ENCODE measurements at regions not wholly inside any gene's neighbourhood (a gene's known extent, or its start where the extent isn't known, plus 50 kb on each side); places are given as distances from the start of the nearest gene placed in this dataset.

- no peak for DNase-seq
These were observed 163.3 kb upstream of the RAD23B start for GRCh38 chr9:107119735-107120134.

- no peak for DNase-seq
These were observed 159.7 kb upstream of the RAD23B start for GRCh38 chr9:107123389-107123788.

GRCh38 chr9:107127608-107128007 lies 155.5 kb upstream of the RAD23B start:
- DNase-seq: no peak

- DNase-seq: no peak
These were observed 151.8 kb upstream of the RAD23B start for GRCh38 chr9:107131108-107131799.

GRCh38 chr9:107136296-107136695 lies 146.8 kb upstream of the RAD23B start:
- no peak for DNase-seq

GRCh38 chr9:107137495-107138202 lies 145.4 kb upstream of the RAD23B start:
- DNase-seq: peak; percentile 1

GRCh38 chr9:107138261-107138992 lies 144.7 kb upstream of the RAD23B start:
- no peak for DNase-seq

- no peak for DNase-seq
These were observed 141.1 kb upstream of the RAD23B start for GRCh38 chr9:107141967-107142366.

- no peak for DNase-seq
These were observed 140.6 kb upstream of the RAD23B start for GRCh38 chr9:107142430-107142829.

GRCh38 chr9:107142896-107143603 lies 140.0 kb upstream of the RAD23B start:
- no peak for DNase-seq

GRCh38 chr9:107144475-107144874 lies 138.6 kb upstream of the RAD23B start:
- DNase-seq: no peak

- DNase-seq: no peak
These were observed 135.9 kb upstream of the RAD23B start for GRCh38 chr9:107147134-107147533.

- DNase-seq: no peak
These were observed 134.9 kb upstream of the RAD23B start for GRCh38 chr9:107148216-107148615.

- DNase-seq: no peak
These were observed 133.3 kb upstream of the RAD23B start for GRCh38 chr9:107149756-107150155.

- no peak for DNase-seq
These were observed 129.7 kb upstream of the RAD23B start for GRCh38 chr9:107153336-107153735.

GRCh38 chr9:107154291-107154690 lies 128.8 kb upstream of the RAD23B start:
- DNase-seq: no peak

- DNase-seq: no peak
These were observed 128.3 kb upstream of the RAD23B start for GRCh38 chr9:107154766-107155165.

GRCh38 chr9:107155244-107155817 lies 127.7 kb upstream of the RAD23B start:
- no peak for DNase-seq

GRCh38 chr9:107158321-107158720 lies 124.8 kb upstream of the RAD23B start:
- DNase-seq: peak; percentile 36

- DNase-seq: peak; percentile 15
These were observed 121.7 kb upstream of the RAD23B start for GRCh38 chr9:107161338-107161737.

- DNase-seq: no peak
These were observed 119.7 kb upstream of the RAD23B start for GRCh38 chr9:107163370-107163769.

GRCh38 chr9:107169796-107170195 lies 113.3 kb upstream of the RAD23B start:
- DNase-seq: no peak

GRCh38 chr9:107170801-107171200 lies 112.3 kb upstream of the RAD23B start:
- no peak for DNase-seq
